ENCODE measurements at regions not wholly inside any gene's neighbourhood (a gene's known extent, or its start where the extent isn't known, plus 50 kb on each side); places are given as distances from the start of the nearest gene placed in this dataset.

GRCh38 chr17:15049795-15050160, 215.3 kb downstream of the PMP22 start:
- TF ChIP-seq, protein P1, sequence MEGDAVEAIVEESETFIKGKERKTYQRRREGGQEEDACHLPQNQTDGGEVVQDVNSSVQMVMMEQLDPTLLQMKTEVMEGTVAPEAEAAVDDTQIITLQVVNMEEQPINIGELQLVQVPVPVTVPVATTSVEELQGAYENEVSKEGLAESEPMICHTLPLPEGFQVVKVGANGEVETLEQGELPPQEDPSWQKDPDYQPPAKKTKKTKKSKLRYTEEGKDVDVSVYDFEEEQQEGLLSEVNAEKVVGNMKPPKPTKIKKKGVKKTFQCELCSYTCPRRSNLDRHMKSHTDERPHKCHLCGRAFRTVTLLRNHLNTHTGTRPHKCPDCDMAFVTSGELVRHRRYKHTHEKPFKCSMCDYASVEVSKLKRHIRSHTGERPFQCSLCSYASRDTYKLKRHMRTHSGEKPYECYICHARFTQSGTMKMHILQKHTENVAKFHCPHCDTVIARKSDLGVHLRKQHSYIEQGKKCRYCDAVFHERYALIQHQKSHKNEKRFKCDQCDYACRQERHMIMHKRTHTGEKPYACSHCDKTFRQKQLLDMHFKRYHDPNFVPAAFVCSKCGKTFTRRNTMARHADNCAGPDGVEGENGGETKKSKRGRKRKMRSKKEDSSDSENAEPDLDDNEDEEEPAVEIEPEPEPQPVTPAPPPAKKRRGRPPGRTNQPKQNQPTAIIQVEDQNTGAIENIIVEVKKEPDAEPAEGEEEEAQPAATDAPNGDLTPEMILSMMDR (IDR thresholded peaks at IDR 0.05; ENCODE audit: poor library complexity): no peak
- TF ChIP-seq EZH2 (IDR thresholded peaks at IDR 0.05; ENCODE audit: borderline replicate concordance) (no peak), EZH2phosphoT487 (IDR thresholded peaks at IDR 0.05; ENCODE audit: low read depth, severe bottlenecking, unreplicated experiment) (no peak)

Measured in hepatocyte (in vitro differentiated cells).